Tibial artery (tissue), 4 donors: ENCODE measurements at regions not wholly inside any gene's neighbourhood (a gene's known extent, or its start where the extent isn't known, plus 50 kb on each side); places are given as distances from the start of the nearest gene placed in this dataset.

Experiments
- DNase-seq, 2 donors: peaks; one replicate each; pipeline ENCODE4 v3.0.0-alpha.2; 2019
- H3K27ac ChIP-seq, 2 donors: fragments of 200-600 bp; sonication (generic) in 1 of 2; 1 replicate in 1 of 2; 2 replicates in 1 of 2; pipeline ENCODE4 v1.5.1; 2018 to 2019; ENCODE audit warnings: mild to moderate bottlenecking in 1 of 2
- H3K27me3 ChIP-seq, 2 donors: fragments of 200-600 bp; sonication (generic) in 1 of 2; one replicate each; pipeline versions ENCODE4 v1.5.1 to v1.6.0; 2016 to 2019
- H3K36me3 ChIP-seq, 3 donors: fragments of 200-600 bp; sonication (generic) in 2 of 3; one replicate each; pipeline ENCODE4 v1.5.1; 2016 to 2019; ENCODE audit warnings: mild to moderate bottlenecking in 2 of 3
- H3K4me1 ChIP-seq, 4 donors: fragments of 200-600 bp; sonication (generic) in 2 of 4; 1 replicate in 3 of 4; 2 replicates in 1 of 4; pipeline ENCODE4 v1.5.1; 2016 to 2019
- H3K4me3 ChIP-seq, 2 donors: fragments of 200-600 bp; sonication (generic) in 1 of 2; 1 replicate in 1 of 2; 2 replicates in 1 of 2; pipeline ENCODE4 v1.5.1; 2018 to 2019; ENCODE audit warnings: mild to moderate bottlenecking in 2 of 2
- H3K9me3 ChIP-seq, 3 donors: fragments of 200-600 bp; sonication (generic) in 1 of 3; one replicate each; pipeline ENCODE4 v1.5.1; 2016 to 2019
- CTCF ChIP-seq, 2 experiments: fragments of 200-600 bp in 1 of 2; fragments of 450-650 bp in 1 of 2; IDR thresholded peaks; one replicate each; pipeline ENCODE4 v1.5.1; 2017 to 2019; ENCODE audit warnings: antibody characterized with exemption in 2 of 2, mild to moderate bottlenecking in 1 of 2, moderate library complexity in 1 of 2
- intact Hi-C: fragments of 100-400 bp; cut with DNase I; formaldehyde crosslinking; loops from one replicate; pipeline ENCODE4 v1.15.0; 2023; ENCODE audit warnings: low total_unique reads

- intact Hi-C loops: no loop called here
- Histone ChIP-seq H3K4me3 (no peak overlapping the region), H3K27me3 (no peaks in the 10 kb centered on the region), H3K9me3 (no peaks in the 10 kb centered on the region), H3K36me3 (no peaks in the 10 kb centered on the region), H3K4me1 (peaks cover 0 to 20% (median 2%) of the 10 kb centered on the region in 4 donors), H3K27ac (no peak overlapping the region)
- DNase-seq: no peak
- TF ChIP-seq CTCF (IDR thresholded peaks at IDR 0.05): no peak
These were observed 441.9 kb upstream of the ADAMTS5 start for GRCh38 chr21:27408826-27409225.

- no peak for DNase-seq
- H3K4me1 ChIP-seq: peaks cover 0 to 25% (median 2%) of the 10 kb centered on the region in 4 donors
- no peak overlapping the region for H3K4me3 ChIP-seq
- no peak overlapping the region for H3K27ac ChIP-seq
- H3K9me3 ChIP-seq: no peaks in the 10 kb centered on the region
- intact Hi-C loops: no loop called here
- no peaks in the 10 kb centered on the region for H3K36me3 ChIP-seq
- no peak for TF ChIP-seq CTCF (IDR thresholded peaks at IDR 0.05)
- no peaks in the 10 kb centered on the region for H3K27me3 ChIP-seq
These were observed 440.4 kb upstream of the ADAMTS5 start for GRCh38 chr21:27407271-27407670.

- DNase-seq: no peak
- intact Hi-C loops: no loop called here
- no peaks in the 10 kb centered on the region for H3K9me3 ChIP-seq
- no peaks in the 10 kb centered on the region for H3K27me3 ChIP-seq
- H3K27ac ChIP-seq: no peak overlapping the region
- H3K36me3 ChIP-seq: no peaks in the 10 kb centered on the region
- H3K4me1 ChIP-seq: peaks cover 0 to 29% (median 2%) of the 10 kb centered on the region in 4 donors
- H3K4me3 ChIP-seq: no peak overlapping the region
- no peak for TF ChIP-seq CTCF (IDR thresholded peaks at IDR 0.05)
These were observed 439.6 kb upstream of the ADAMTS5 start for GRCh38 chr21:27406300-27407009.

GRCh38 chr21:27403011-27403410, 436.1 kb upstream of the ADAMTS5 start:
- intact Hi-C loops: no loop called here
- Histone ChIP-seq H3K36me3 (no peaks in the 10 kb centered on the region), H3K4me3 (no peak overlapping the region), H3K9me3 (no peaks in the 10 kb centered on the region), H3K27ac (no peak overlapping the region), H3K4me1 (peaks cover 0 to 45% (median 2%) of the 10 kb centered on the region in 4 donors), H3K27me3 (no peaks in the 10 kb centered on the region)
- TF ChIP-seq CTCF (IDR thresholded peaks at IDR 0.05): no peak
- DNase-seq: no peak

GRCh38 chr21:27400045-27400444, 433.2 kb upstream of the ADAMTS5 start:
- no peak overlapping the region for H3K27ac ChIP-seq
- H3K27me3 ChIP-seq: no peaks in the 10 kb centered on the region
- peaks cover 0 to 31% (median 0%) of the 10 kb centered on the region in 4 donors for H3K4me1 ChIP-seq
- H3K36me3 ChIP-seq: no peaks in the 10 kb centered on the region
- no peak for TF ChIP-seq CTCF (IDR thresholded peaks at IDR 0.05)
- intact Hi-C loops: no loop called here
- no peak for DNase-seq
- no peaks in the 10 kb centered on the region for H3K9me3 ChIP-seq
- H3K4me3 ChIP-seq: no peak overlapping the region
